GM19328 (cell line): ENCODE measurements at regions not wholly inside any gene's neighbourhood (a gene's known extent, or its start where the extent isn't known, plus 50 kb on each side); places are given as distances from the start of the nearest gene placed in this dataset.

ENCODE experiments used
- ATAC-seq: cut with Tn5 transposase; IDR thresholded peaks from one replicate; pipeline ENCODE4 v1.9.1; 2021; ENCODE audit warnings: mild to moderate bottlenecking, moderate library complexity; ENCODE audit not compliant: unreplicated experiment

- ATAC-seq: no peak
Observed at GRCh38 chr4:123092586-123092985, 170.2 kb upstream of the NUDT6 start.

GRCh38 chr4:123093236-123093635 is 170.8 kb upstream of the NUDT6 start:
- ATAC-seq: no peak

DNA sequence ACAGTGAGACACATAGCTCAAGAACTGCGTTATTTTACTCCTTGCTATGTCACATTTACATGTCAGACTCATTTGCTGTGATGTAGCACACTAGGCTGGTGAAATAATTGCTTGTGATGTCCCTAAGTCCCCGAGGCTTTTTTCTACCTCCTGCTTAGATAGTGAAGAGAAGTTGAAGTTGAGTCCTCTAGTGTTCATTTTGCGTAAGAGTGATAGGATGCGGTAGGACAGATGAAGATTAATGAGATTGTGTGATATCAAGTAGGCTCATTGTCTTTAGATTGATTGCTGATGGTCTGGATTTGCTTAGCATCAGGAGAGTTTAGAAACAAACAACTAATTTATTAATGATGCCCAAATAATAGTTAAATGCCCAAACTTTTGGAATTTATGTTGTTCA is 173.6 kb upstream of the NUDT6 start:
- no peak for ATAC-seq

- no peak for ATAC-seq
Observed at GRCh38 chr4:123102897-123103471, 180.6 kb upstream of the NUDT6 start.

DNA sequence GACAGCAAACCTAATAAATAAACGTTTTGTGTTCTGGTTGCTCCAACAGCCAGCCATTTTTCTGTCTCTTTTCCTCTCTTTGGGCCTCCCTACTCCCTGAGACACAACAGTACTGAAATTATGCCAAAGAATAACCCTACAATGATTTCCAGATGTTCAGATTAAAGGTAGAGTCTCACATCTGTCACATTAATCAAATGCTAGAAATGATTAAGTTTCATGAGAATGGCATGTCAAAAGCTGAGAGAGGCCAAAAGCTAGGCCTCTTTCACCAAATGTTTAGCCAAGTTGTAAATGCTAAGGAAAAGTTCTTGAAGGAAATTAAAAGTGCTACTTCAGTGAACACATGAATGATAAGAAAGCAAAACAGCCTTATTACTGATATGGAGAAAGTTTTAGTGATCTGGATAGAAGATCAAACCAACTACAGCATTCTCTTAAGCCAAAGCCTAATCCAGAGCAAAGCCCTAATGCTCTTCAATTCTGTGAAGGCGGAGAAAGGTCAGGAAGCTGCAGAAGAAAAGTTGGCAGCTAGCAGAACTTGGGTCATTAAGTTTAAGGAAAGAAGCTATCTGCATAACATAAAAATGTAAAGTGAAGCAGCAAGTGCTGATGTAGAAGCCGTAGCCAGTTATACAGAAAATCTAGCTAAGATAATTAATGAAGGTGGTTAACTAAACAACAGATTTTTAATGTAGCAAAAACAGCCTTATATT is 182.1 kb upstream of the NUDT6 start:
- no peak for ATAC-seq

DNA sequence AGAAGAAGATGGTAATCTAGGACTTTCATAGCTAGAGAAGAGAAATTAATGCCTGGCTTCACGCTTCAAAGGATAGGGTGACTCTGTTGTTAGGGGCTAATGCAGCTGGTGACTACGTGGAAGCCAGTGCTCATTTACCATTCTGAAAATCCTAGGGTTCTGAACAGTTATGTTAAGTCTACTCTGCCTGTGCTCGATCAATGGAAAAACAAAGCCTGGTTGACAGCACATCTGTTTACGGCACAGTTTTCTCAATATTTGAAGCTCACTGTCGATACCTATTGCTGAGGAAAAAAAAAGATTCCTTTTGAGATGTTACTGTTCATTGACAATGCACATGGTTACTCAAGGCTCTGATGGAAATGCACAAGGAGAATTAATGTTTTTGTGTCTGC is 182.6 kb upstream of the NUDT6 start:
- ATAC-seq: no peak

DNA sequence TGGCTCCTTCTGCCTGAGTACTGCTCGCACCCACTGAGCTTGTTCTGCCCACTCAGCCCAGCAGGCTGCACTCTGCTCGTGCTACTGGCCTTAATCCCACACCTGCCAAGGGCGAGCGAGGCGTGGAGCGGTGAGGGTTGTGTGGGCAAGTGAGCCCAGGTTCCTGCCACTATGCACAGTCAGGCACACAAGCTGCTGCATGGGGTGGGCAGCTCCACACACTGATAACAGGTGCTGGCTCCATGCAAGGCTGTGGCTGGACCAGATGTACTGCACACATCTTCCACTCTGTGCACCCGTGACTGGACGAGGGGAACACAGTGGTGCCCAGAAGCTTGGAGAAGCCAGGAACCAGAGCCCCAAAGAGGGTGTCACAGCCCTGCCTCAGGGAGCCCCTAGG is 184.3 kb upstream of the NUDT6 start:
- no peak for ATAC-seq

- ATAC-seq: no peak
Observed at GRCh38 chr4:123107444-123108252, 185.3 kb upstream of the NUDT6 start.

- ATAC-seq: no peak
Observed at GRCh38 chr4:123109139-123109538, 186.7 kb upstream of the NUDT6 start.

DNA sequence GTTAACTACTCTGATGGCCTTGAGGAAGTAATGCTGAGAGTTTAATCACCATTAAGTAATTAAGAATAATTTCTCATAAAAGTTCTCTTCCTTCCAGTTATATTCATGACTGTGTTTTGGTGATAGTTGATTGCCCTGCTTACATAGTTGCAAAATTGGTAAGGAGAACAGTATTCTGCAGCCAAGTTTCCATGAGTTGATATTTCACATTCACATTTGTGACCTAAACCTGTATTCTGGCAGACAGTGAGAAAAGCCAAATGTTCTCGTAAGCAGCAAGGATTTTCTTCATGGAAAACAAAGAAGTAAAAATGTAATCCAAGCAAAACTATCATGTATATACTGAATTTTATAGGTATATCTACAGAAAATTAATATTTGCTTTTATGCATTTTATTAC is 187.8 kb upstream of the NUDT6 start:
- ATAC-seq: no peak

GRCh38 chr4:123110685-123111084 is 188.3 kb upstream of the NUDT6 start:
- no peak for ATAC-seq

DNA sequence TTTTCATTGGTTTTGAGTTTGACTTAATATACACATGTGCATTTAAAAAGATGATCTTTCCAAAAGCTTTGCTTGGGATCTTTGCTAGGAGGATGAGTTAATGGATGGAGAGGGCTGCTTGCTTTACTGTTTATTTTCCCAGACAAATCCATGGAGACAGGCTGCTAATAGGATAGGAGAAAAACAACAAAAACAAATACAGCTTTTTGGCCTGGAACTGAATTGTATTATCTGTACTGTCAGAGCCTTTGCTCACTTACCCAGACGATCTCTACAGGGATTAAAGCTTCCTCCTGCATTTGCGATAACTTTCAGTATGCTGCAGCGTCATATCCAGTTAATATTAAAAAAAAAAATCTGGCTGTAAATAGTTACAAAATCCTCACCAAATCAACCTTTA is 190.8 kb upstream of the NUDT6 start:
- no peak for ATAC-seq

DNA sequence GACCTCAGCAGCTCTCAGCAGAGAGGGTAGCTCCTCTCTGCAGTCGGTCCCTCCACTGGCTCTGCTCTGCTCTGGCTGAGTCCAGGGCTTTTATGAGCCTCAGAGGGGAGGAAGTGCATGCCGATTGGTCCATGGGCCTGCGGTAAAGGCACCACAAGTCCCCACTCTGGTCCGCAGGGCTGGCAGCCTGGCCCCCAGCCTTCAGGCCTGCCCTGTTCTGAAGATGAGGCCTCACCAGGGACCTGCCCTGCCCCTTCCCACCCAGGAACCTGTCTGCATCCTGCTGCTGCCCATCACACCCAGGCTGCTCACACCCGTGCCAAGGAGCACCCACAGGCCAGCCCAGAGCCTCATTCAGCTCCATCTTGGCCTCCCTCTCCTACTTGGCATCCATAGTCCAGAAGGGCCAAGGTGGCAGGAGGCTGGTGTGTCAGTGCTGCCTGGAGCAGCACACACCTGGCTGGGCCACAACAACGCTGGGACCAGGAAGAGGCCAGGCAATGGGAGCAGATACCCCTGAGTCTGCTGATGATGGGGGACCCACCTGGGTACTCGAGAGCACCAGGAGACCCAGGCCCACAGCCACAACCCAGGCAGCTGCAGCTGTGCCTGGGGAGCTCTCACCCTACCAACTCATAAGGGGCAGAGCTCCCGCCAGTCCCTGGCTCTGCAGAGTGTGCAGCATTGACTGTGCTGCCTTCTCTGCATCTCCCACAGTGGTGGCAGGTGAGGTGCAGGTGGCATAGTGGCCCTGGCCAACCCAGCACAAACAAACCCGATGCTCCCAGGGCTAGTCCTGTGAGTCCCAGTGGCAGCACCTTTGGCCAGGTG is 191.9 kb upstream of the NUDT6 start:
- ATAC-seq: no peak

DNA sequence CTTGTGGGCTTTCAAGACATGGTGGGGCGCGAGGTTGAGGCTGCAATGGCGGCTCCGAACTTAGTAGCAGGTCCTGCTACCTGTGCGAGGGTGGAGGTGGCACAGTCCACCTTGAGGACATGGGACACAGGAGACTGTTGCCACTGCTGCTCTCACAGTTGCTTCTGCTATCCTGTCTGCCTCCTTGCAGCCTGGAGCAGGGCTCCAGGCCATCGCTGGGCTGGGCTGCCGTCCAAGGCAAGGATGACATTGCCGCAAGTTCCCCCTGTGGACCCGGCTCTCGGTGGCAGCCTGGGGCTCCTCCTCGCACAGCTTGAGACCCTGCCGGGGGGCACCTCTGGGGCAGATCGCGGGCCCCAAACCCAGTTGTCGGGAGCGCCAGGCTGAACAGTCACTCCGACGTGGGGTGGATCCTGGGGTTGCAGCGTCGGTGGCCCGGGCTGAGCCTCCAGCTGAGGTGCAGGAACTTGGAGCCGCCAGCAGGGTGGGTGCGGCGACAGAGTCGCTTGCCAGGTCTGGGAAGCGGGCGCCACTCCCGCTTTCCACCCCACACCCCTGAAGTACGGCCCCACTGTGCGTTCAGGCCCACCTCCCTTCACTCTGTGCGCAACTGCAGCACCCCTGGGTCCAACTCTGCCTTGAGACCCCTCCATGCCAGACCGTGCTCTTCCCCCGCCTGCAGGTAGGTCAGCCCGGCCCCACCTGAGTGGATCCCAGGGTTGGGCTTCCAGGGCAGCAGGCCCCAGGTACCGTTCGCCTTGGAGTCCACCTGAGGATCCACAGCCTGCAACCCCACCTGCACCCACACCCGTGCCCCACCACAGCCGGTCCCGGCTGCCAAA is 192.7 kb upstream of the NUDT6 start:
- ATAC-seq: no peak

GRCh38 chr4:123116412-123116811 is 194.0 kb upstream of the NUDT6 start:
- no peak for ATAC-seq

GRCh38 chr4:123120473-123120872 is 198.1 kb upstream of the NUDT6 start:
- ATAC-seq: no peak

DNA sequence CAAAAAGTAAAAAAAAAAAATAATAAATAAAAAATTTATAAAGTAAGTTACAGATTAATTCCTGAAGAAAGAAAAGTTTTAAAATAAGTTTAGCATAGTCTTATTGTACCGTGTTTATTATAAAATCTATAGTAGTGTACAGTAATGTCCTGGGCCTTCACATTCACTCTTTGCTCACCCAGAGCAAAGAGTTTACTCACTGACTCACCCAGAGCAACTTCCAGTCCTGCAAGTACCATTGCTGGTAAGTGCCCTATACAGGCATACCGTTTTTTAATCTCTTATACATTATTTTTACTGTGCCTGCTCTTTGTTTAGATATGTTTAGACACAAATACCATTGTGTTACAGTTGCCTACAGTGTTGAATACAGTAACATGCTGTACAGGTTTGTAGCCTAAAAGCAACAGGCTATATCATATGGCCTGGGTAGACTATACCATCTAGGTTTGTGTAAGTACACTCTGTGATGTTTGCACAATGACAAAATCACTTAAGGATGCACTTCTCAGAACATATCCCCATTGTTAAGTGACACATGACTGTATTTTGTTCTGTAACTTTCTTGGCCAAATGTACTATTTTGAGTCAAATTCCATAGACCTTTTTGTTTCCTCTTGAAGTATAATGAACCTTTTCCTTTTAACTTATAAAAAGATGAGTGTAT is 199.0 kb upstream of the NUDT6 start:
- ATAC-seq: no peak

- no peak for ATAC-seq
Observed at GRCh38 chr4:123125477-123125876, 203.1 kb upstream of the NUDT6 start.

GRCh38 chr4:123127218-123127617 is 204.8 kb upstream of the NUDT6 start:
- no peak for ATAC-seq

DNA sequence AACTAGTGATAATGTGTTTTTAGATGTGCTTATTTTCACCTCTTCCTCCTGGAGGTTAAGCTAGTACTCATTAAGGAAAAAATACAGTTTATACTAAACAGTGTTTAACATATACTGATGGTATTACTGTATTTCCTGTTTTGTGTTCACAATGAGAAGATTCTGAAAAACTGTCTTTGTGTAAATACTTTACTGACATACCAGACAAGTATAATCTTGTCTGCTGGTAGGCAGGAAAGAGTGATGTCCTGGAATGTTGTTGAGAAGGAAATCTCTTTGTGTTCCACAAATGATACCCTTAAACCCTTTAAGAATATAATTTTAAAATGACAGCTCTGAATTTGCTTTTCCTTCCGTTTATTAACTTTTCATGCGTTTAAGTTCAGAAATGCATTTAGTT is 205.5 kb upstream of the NUDT6 start:
- ATAC-seq: no peak
